ENCODE measurements at regions not wholly inside any gene's neighbourhood (a gene's known extent, or its start where the extent isn't known, plus 50 kb on each side); places are given as distances from the start of the nearest gene placed in this dataset.

DNA sequence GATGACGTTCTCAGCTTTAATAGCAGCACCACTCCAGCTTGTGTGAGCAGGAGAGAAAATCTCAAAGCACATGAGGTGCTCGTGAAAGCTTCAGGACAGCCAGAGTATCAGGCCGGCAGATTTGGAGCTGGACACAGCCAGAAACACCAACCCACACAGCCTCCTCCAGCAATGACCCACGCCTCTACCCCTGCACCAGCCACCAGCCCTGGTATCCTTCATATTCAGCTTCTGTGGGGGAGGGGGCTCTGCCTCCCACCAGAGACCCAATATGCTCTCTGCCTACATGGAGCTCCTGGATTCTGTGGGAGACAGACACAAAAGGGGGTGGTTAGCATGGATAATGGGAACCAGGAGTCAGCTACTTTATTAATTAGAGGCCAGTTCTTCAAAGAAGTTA, 133.6 kb upstream of the FMN2 start:
- H3K4me1 ChIP-seq (ENCODE audit: control insufficient read depth in 5 of 5, insufficient read depth in 5 of 5, low read length in 5 of 5), result no peaks in the 10 kb centered on the region
- H3K4me3 ChIP-seq (ENCODE audit: low read depth in 1 of 5, low read length in 5 of 5), result no peak overlapping the region
- no peaks in the 10 kb centered on the region for H3K36me3 ChIP-seq (ENCODE audit: control insufficient read depth in 5 of 5, insufficient read depth in 5 of 5, low read length in 5 of 5)
- no peaks in the 10 kb centered on the region for H3K9me3 ChIP-seq (ENCODE audit: control insufficient read depth in 5 of 5, low read length in 5 of 5)
- H3K27me3 ChIP-seq (ENCODE audit: control insufficient read depth in 5 of 5, insufficient read depth in 4 of 5, low read length in 5 of 5), result peaks cover 5 to 16% (median 13%) of the 10 kb centered on the region in 5 donors
- H3K9ac ChIP-seq (ENCODE audit: low read length in 5 of 5), result peak overlapping the region in 1 of 5 donors; percentile 16
- H3K27ac ChIP-seq (ENCODE audit: low read depth, low read length), result no peak overlapping the region

DNA sequence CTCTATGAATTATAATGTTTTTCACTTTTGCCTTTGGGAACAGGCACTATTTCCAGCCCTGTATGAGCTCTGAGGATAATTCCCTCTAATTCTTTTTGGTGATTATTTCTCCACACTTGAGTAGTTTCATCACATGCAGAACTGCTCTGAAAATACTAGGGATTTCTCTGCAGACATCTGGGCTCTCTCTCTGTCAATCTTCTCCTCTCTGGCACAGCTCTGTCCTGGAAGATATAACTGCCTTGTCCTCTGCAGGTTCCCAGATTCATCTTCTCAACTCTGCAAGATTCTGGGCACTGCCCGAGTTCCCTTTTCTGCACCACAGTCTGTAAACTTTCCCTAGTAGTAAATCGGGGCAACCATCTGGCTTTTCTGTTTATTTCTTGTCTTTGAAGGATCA, 131.3 kb upstream of the FMN2 start:
- Histone ChIP-seq H3K9ac (ENCODE audit: low read length in 5 of 5) (no peak overlapping the region), H3K4me3 (ENCODE audit: low read depth in 1 of 5, low read length in 5 of 5) (no peak overlapping the region), H3K9me3 (ENCODE audit: control insufficient read depth in 5 of 5, low read length in 5 of 5) (no peaks in the 10 kb centered on the region), H3K4me1 (ENCODE audit: control insufficient read depth in 5 of 5, insufficient read depth in 5 of 5, low read length in 5 of 5) (no peaks in the 10 kb centered on the region), H3K27ac (ENCODE audit: low read depth, low read length) (no peak overlapping the region), H3K36me3 (ENCODE audit: control insufficient read depth in 5 of 5, insufficient read depth in 5 of 5, low read length in 5 of 5) (no peaks in the 10 kb centered on the region), H3K27me3 (ENCODE audit: control insufficient read depth in 5 of 5, insufficient read depth in 4 of 5, low read length in 5 of 5) (peaks cover 5 to 13% (median 6%) of the 10 kb centered on the region in 5 donors)

DNA sequence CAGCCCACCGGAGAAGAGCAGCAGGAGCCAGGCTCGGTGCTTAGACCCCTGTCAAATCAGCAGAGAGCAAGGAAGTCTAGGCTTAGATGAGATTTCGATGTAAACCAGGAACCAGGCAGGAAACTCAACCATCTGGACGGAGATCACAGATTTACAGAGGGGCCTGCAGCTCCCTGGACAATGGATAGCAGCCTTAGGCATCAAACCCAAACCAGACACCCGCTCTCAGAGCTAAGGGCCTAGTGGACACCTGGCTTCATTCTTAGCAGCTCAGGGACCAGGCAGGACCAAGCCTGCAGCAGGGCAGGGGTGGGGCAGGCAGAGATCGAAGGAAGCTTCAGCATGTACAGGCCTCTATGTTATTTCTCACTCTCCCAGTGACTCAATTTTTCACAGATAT, 127.8 kb upstream of the FMN2 start:
- Histone ChIP-seq H3K4me1 (ENCODE audit: control insufficient read depth in 5 of 5, insufficient read depth in 5 of 5, low read length in 5 of 5) (no peaks in the 10 kb centered on the region), H3K4me3 (ENCODE audit: low read depth in 1 of 5, low read length in 5 of 5) (no peak overlapping the region), H3K9me3 (ENCODE audit: control insufficient read depth in 5 of 5, low read length in 5 of 5) (no peaks in the 10 kb centered on the region), H3K36me3 (ENCODE audit: control insufficient read depth in 5 of 5, insufficient read depth in 5 of 5, low read length in 5 of 5) (no peaks in the 10 kb centered on the region), H3K27me3 (ENCODE audit: control insufficient read depth in 5 of 5, insufficient read depth in 4 of 5, low read length in 5 of 5) (peaks cover 0 to 3% (median 0%) of the 10 kb centered on the region in 5 donors), H3K27ac (ENCODE audit: low read depth, low read length) (no peak overlapping the region), H3K9ac (ENCODE audit: low read length in 5 of 5) (no peak overlapping the region)

GRCh38 chr1:239976130-239976968, 115.3 kb upstream of the FMN2 start:
- Histone ChIP-seq H3K9ac (ENCODE audit: low read length in 5 of 5) (no peak overlapping the region), H3K36me3 (ENCODE audit: control insufficient read depth in 5 of 5, insufficient read depth in 5 of 5, low read length in 5 of 5) (no peaks in the 10 kb centered on the region), H3K27me3 (ENCODE audit: control insufficient read depth in 5 of 5, insufficient read depth in 4 of 5, low read length in 5 of 5) (peaks cover 0 to 8% (median 0%) of the 10 kb centered on the region in 5 donors), H3K9me3 (ENCODE audit: control insufficient read depth in 5 of 5, low read length in 5 of 5) (peaks cover 0 to 7% (median 3%) of the 10 kb centered on the region in 5 donors), H3K27ac (ENCODE audit: low read depth, low read length) (no peak overlapping the region), H3K4me3 (ENCODE audit: low read depth in 1 of 5, low read length in 5 of 5) (no peak overlapping the region), H3K4me1 (ENCODE audit: control insufficient read depth in 5 of 5, insufficient read depth in 5 of 5, low read length in 5 of 5) (no peaks in the 10 kb centered on the region)

GRCh38 chr1:239977416-239977815, 114.3 kb upstream of the FMN2 start:
- Histone ChIP-seq H3K4me3 (ENCODE audit: low read depth in 1 of 5, low read length in 5 of 5) (no peak overlapping the region), H3K9ac (ENCODE audit: low read length in 5 of 5) (no peak overlapping the region), H3K4me1 (ENCODE audit: control insufficient read depth in 5 of 5, insufficient read depth in 5 of 5, low read length in 5 of 5) (no peaks in the 10 kb centered on the region), H3K27me3 (ENCODE audit: control insufficient read depth in 5 of 5, insufficient read depth in 4 of 5, low read length in 5 of 5) (peaks cover 0 to 8% (median 2%) of the 10 kb centered on the region in 5 donors), H3K36me3 (ENCODE audit: control insufficient read depth in 5 of 5, insufficient read depth in 5 of 5, low read length in 5 of 5) (no peaks in the 10 kb centered on the region), H3K27ac (ENCODE audit: low read depth, low read length) (no peak overlapping the region), H3K9me3 (ENCODE audit: control insufficient read depth in 5 of 5, low read length in 5 of 5) (peaks cover 0 to 7% (median 3%) of the 10 kb centered on the region in 5 donors)

GRCh38 chr1:239979456-239979855, 112.2 kb upstream of the FMN2 start:
- peaks cover 0 to 8% (median 0%) of the 10 kb centered on the region in 5 donors for H3K27me3 ChIP-seq (ENCODE audit: control insufficient read depth in 5 of 5, insufficient read depth in 4 of 5, low read length in 5 of 5)
- H3K27ac ChIP-seq (ENCODE audit: low read depth, low read length), result no peak overlapping the region

GRCh38 chr1:239982762-239983161, 108.9 kb upstream of the FMN2 start:
- no peaks in the 10 kb centered on the region for H3K4me1 ChIP-seq (ENCODE audit: control insufficient read depth in 5 of 5, insufficient read depth in 5 of 5, low read length in 5 of 5)
- H3K9me3 ChIP-seq (ENCODE audit: control insufficient read depth in 5 of 5, low read length in 5 of 5), result peaks cover 0 to 10% (median 7%) of the 10 kb centered on the region in 5 donors
- H3K4me3 ChIP-seq (ENCODE audit: low read depth in 1 of 5, low read length in 5 of 5), result no peak overlapping the region
- no peak overlapping the region for H3K9ac ChIP-seq (ENCODE audit: low read length in 5 of 5)
- H3K27me3 ChIP-seq (ENCODE audit: control insufficient read depth in 5 of 5, insufficient read depth in 4 of 5, low read length in 5 of 5), result peaks cover 0 to 8% (median 0%) of the 10 kb centered on the region in 5 donors
- H3K27ac ChIP-seq (ENCODE audit: low read depth, low read length), result no peak overlapping the region
- no peaks in the 10 kb centered on the region for H3K36me3 ChIP-seq (ENCODE audit: control insufficient read depth in 5 of 5, insufficient read depth in 5 of 5, low read length in 5 of 5)

More at GRCh38 chr1:239979456-239979855, 112.2 kb upstream of the FMN2 start:
- H3K9ac ChIP-seq (ENCODE audit: low read length in 5 of 5), result no peak overlapping the region
- peaks cover 0 to 7% (median 3%) of the 10 kb centered on the region in 5 donors for H3K9me3 ChIP-seq (ENCODE audit: control insufficient read depth in 5 of 5, low read length in 5 of 5)
- no peaks in the 10 kb centered on the region for H3K36me3 ChIP-seq (ENCODE audit: control insufficient read depth in 5 of 5, insufficient read depth in 5 of 5, low read length in 5 of 5)
- no peaks in the 10 kb centered on the region for H3K4me1 ChIP-seq (ENCODE audit: control insufficient read depth in 5 of 5, insufficient read depth in 5 of 5, low read length in 5 of 5)
- H3K4me3 ChIP-seq (ENCODE audit: low read depth in 1 of 5, low read length in 5 of 5), result no peak overlapping the region

DNA sequence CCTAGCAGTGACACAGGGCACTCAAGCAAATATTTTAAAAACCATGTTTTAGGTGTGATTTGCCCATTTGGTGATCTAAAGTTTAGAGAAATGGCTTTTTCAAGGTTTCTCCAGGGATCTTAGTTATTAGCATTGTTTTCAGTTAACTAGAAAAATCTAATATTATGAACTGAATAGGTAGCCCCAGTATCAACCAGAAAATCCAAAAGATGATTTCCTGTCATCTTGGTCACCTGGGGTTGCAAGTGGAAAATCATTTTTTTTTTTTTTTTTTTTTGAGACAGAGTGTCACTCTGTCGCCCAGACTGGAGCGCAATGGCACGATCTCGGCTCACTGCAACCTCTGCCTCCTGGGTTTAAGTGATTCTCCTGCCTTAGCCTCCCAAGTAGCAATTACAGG, 106.6 kb upstream of the FMN2 start:
- Histone ChIP-seq H3K4me3 (ENCODE audit: low read depth in 1 of 5, low read length in 5 of 5) (no peak overlapping the region), H3K36me3 (ENCODE audit: control insufficient read depth in 5 of 5, insufficient read depth in 5 of 5, low read length in 5 of 5) (no peaks in the 10 kb centered on the region), H3K27me3 (ENCODE audit: control insufficient read depth in 5 of 5, insufficient read depth in 4 of 5, low read length in 5 of 5) (peaks cover 0 to 8% (median 0%) of the 10 kb centered on the region in 5 donors), H3K4me1 (ENCODE audit: control insufficient read depth in 5 of 5, insufficient read depth in 5 of 5, low read length in 5 of 5) (no peaks in the 10 kb centered on the region), H3K27ac (ENCODE audit: low read depth, low read length) (no peak overlapping the region), H3K9me3 (ENCODE audit: control insufficient read depth in 5 of 5, low read length in 5 of 5) (peaks cover 0 to 5% (median 3%) of the 10 kb centered on the region in 5 donors), H3K9ac (ENCODE audit: low read length in 5 of 5) (no peak overlapping the region)

DNA sequence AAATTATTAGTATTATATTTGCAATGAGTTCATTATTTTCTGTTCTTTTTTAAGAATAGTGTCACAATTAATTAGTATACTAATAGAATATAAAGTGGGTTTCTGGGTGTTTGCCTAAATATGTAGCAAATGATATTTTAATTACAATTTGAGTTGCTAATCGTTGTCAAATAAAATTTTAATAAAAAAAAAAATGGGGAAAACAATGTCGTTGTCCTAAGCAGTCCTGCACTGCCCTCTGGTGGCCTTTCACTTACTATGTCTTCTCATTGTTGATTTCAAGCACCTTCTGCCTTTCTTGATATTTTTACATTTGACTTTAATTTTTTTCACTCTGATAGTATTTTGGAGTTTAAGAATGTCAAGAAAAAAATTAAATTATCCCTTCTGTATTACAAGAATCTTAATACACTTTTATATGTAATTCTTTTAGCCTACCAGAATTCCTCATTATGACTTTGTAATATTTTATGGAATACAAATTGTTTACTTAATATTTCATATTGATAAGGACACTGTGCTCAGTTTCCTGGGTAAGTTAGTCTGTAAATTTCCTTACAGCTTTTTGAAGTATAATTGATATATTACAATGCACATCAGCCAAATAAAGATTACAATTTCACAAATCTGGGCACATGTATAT, 104.5 kb upstream of the FMN2 start:
- Histone ChIP-seq H3K4me3 (ENCODE audit: low read depth in 1 of 5, low read length in 5 of 5) (no peak overlapping the region), H3K9ac (ENCODE audit: low read length in 5 of 5) (no peak overlapping the region), H3K36me3 (ENCODE audit: control insufficient read depth in 5 of 5, insufficient read depth in 5 of 5, low read length in 5 of 5) (no peaks in the 10 kb centered on the region), H3K27me3 (ENCODE audit: control insufficient read depth in 5 of 5, insufficient read depth in 4 of 5, low read length in 5 of 5) (peaks cover 0 to 5% (median 0%) of the 10 kb centered on the region in 5 donors), H3K4me1 (ENCODE audit: control insufficient read depth in 5 of 5, insufficient read depth in 5 of 5, low read length in 5 of 5) (no peaks in the 10 kb centered on the region), H3K27ac (ENCODE audit: low read depth, low read length) (no peak overlapping the region), H3K9me3 (ENCODE audit: control insufficient read depth in 5 of 5, low read length in 5 of 5) (peaks cover 0 to 5% (median 3%) of the 10 kb centered on the region in 5 donors)

GRCh38 chr1:239989990-239990389, 101.7 kb upstream of the FMN2 start:
- Histone ChIP-seq H3K4me3 (ENCODE audit: low read depth in 1 of 5, low read length in 5 of 5) (no peak overlapping the region), H3K27me3 (ENCODE audit: control insufficient read depth in 5 of 5, insufficient read depth in 4 of 5, low read length in 5 of 5) (peaks cover 0 to 4% (median 0%) of the 10 kb centered on the region in 5 donors), H3K9me3 (ENCODE audit: control insufficient read depth in 5 of 5, low read length in 5 of 5) (no peaks in the 10 kb centered on the region), H3K27ac (ENCODE audit: low read depth, low read length) (no peak overlapping the region), H3K9ac (ENCODE audit: low read length in 5 of 5) (no peak overlapping the region), H3K4me1 (ENCODE audit: control insufficient read depth in 5 of 5, insufficient read depth in 5 of 5, low read length in 5 of 5) (no peaks in the 10 kb centered on the region), H3K36me3 (ENCODE audit: control insufficient read depth in 5 of 5, insufficient read depth in 5 of 5, low read length in 5 of 5) (no peaks in the 10 kb centered on the region)
